ENCODE measurements at regions not wholly inside any gene's neighbourhood (a gene's known extent, or its start where the extent isn't known, plus 50 kb on each side); places are given as distances from the start of the nearest gene placed in this dataset.

DNA sequence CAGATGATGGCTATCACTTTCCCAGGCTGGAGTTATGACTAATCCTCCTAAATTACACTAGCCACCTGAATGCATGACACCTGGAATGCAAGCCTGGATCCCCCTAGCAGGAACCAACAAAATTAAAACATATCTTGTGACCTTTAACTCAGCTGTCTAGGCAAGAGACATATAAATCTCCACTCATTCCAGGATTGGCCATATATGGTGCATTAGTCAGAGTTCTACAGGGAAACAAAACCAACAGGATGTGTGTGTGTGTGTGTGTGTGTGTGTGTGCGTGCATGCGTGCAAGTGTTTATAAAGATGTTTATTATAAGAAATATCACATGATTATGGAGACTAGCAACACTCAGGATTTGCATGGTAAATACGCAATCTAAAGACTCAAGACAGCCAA, 212.8 kb downstream of the KIF21A start:
- TF ChIP-seq, protein P1, sequence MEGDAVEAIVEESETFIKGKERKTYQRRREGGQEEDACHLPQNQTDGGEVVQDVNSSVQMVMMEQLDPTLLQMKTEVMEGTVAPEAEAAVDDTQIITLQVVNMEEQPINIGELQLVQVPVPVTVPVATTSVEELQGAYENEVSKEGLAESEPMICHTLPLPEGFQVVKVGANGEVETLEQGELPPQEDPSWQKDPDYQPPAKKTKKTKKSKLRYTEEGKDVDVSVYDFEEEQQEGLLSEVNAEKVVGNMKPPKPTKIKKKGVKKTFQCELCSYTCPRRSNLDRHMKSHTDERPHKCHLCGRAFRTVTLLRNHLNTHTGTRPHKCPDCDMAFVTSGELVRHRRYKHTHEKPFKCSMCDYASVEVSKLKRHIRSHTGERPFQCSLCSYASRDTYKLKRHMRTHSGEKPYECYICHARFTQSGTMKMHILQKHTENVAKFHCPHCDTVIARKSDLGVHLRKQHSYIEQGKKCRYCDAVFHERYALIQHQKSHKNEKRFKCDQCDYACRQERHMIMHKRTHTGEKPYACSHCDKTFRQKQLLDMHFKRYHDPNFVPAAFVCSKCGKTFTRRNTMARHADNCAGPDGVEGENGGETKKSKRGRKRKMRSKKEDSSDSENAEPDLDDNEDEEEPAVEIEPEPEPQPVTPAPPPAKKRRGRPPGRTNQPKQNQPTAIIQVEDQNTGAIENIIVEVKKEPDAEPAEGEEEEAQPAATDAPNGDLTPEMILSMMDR (IDR thresholded peaks at IDR 0.05), result no peak
- no peak for TF ChIP-seq POLR2A (IDR thresholded peaks at IDR 0.05)
